Mesendoderm (in vitro differentiated cells): ENCODE measurements at regions not wholly inside any gene's neighbourhood (a gene's known extent, or its start where the extent isn't known, plus 50 kb on each side); places are given as distances from the start of the nearest gene placed in this dataset.
A peak's percentile ranks its signal among the peaks of the same experiment; 100 is the strongest.

Source experiments
- DNase-seq: peaks from one replicate; pipeline ENCODE4 v3.0.0; 2013
- H2AK5ac ChIP-seq: 2 replicates; pipeline ENCODE4 v1.6.1; 2013; ENCODE audit warnings: low read length, inconsistent platforms
- H2BK120ac ChIP-seq: 2 replicates; pipeline ENCODE4 v1.6.1; 2013; ENCODE audit warnings: low read depth, mild to moderate bottlenecking, low read length, moderate library complexity, mixed read lengths
- H2BK15ac ChIP-seq: replicated peaks from 2 replicates; pipeline ENCODE4 v1.6.1; 2013; ENCODE audit warnings: low read depth, mild to moderate bottlenecking, moderate library complexity
- H2BK5ac ChIP-seq: 2 replicates; pipeline ENCODE4 v1.6.1; 2013; ENCODE audit warnings: low read length, inconsistent platforms
- H3K18ac ChIP-seq: 2 replicates; pipeline ENCODE4 v1.6.1; 2013; ENCODE audit warnings: mild to moderate bottlenecking, low read length, mixed read lengths
- H3K23ac ChIP-seq: one replicate; pipeline ENCODE4 v1.6.1; 2013; ENCODE audit warnings: low read length
- H3K27ac ChIP-seq: 2 replicates; pipeline ENCODE4 v1.5.1; 2013; ENCODE audit warnings: low read depth, mild to moderate bottlenecking, inconsistent platforms, low read length, moderate library complexity
- H3K27me3 ChIP-seq: 2 replicates; pipeline ENCODE4 v1.6.1; 2013; ENCODE audit warnings: low read length, control low read depth, mild to moderate bottlenecking, inconsistent platforms; ENCODE audit not compliant: insufficient read depth, poor library complexity
- H3K36me3 ChIP-seq: 2 replicates; pipeline ENCODE4 v1.6.1; 2013; ENCODE audit warnings: low read length, inconsistent platforms; ENCODE audit not compliant: control insufficient read depth, insufficient read depth
- H3K4ac ChIP-seq: one replicate; pipeline ENCODE4 v1.6.1; 2013; ENCODE audit warnings: low read depth, mild to moderate bottlenecking, low read length, moderate library complexity
- H3K4me1 ChIP-seq: 2 replicates; pipeline ENCODE4 v1.6.1; 2013; ENCODE audit warnings: low read depth, low read length, inconsistent platforms; ENCODE audit not compliant: control insufficient read depth
- H3K4me2 ChIP-seq: 2 replicates; pipeline ENCODE4 v1.6.1; 2013; ENCODE audit warnings: low read length
- H3K4me3 ChIP-seq: 2 replicates; pipeline ENCODE4 v1.5.1; 2013; ENCODE audit warnings: mild to moderate bottlenecking, low read length
- H3K56ac ChIP-seq: one replicate; pipeline ENCODE4 v1.6.1; 2013; ENCODE audit warnings: low read length
- H3K79me1 ChIP-seq: 2 replicates; pipeline ENCODE4 v1.6.1; 2013; ENCODE audit warnings: low read length, inconsistent platforms
- H3K79me2 ChIP-seq: 2 replicates; pipeline ENCODE4 v1.6.1; 2013; ENCODE audit warnings: mild to moderate bottlenecking, low read length; ENCODE audit not compliant: control insufficient read depth, insufficient read depth
- H3K9ac ChIP-seq: 2 replicates; pipeline ENCODE4 v1.6.1; 2013; ENCODE audit warnings: low read length, inconsistent platforms
- H4K5ac ChIP-seq: one replicate; pipeline ENCODE4 v1.6.1; 2013; ENCODE audit warnings: low read length
- H4K8ac ChIP-seq: one replicate; pipeline ENCODE4 v1.6.1; 2013; ENCODE audit warnings: low read depth, mild to moderate bottlenecking, control low read depth, low read length, moderate library complexity
- WGBS: extraction: QIAGEN DNeasy Blood & Tissue Kit; methylation state at CpG from one replicate; pipeline ENCODE4 v1.1.7; 2013; ENCODE audit warnings: low lambda C conversion rate, missing lambda C conversion rate; ENCODE audit not compliant: insufficient coverage; ENCODE audit errors: extremely low coverage; 5-methylcytosine and 5-hydroxymethylcytosine counted together

DNA sequence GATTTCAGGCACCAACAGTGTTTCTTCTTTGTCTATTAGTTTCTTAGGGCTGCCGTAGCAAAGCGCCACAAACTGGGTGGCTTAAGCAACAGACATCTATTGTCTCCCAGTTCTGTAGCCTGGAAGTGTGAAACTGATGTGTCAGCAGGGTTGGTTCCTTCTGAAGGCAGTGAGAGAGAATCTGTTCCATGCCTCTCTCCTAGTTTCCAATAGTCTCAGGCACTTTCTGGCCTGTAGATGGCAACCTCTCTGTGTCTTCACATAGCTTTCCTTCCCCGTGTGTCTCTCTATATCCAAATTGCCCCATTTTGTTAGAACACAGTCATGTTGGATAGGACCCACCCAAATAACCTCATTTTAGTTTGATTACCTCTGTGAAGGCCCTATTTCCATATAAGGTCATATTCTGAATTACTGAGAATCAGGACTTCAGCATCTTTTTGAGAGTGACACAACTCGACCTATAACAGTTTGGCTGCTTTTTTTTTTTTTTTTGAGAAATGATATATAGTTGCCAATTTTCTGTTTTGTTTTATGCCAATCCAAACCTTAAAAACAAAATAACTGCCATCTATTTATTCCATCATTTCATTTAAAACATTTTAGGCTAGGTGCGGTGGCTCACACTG lies 108.2 kb downstream of the SLC36A4 start:
- WGBS, result no CpG with 5 or more reads among the region's 5 CpGs
- H3K4me3 ChIP-seq, result no peak overlapping the region

More for the DNA sequence above, 108.2 kb downstream of the SLC36A4 start:
- H2BK5ac ChIP-seq, result no peak overlapping the region
- no peak overlapping the region for H2BK120ac ChIP-seq
- no peaks in the 10 kb centered on the region for H3K4me1 ChIP-seq
- H4K5ac ChIP-seq, result no peak overlapping the region
- H3K79me1 ChIP-seq, result no peaks in the 10 kb centered on the region
- H3K36me3 ChIP-seq, result no peaks in the 10 kb centered on the region
- H2BK15ac ChIP-seq, result no peak overlapping the region
- H3K18ac ChIP-seq, result no peak overlapping the region
- no peak overlapping the region for H3K23ac ChIP-seq
- H3K27ac ChIP-seq, result no peak overlapping the region
- no peak overlapping the region for H3K4me2 ChIP-seq
- H3K79me2 ChIP-seq, result no peaks in the 10 kb centered on the region
- DNase-seq, result peak; percentile 97
- H4K8ac ChIP-seq, result no peak overlapping the region
- H3K9ac ChIP-seq, result no peak overlapping the region
- H2AK5ac ChIP-seq, result no peak overlapping the region
- no peaks in the 10 kb centered on the region for H3K27me3 ChIP-seq
- peak overlapping the region; percentile 43 for H3K4ac ChIP-seq
- no peak overlapping the region for H3K56ac ChIP-seq
